ENCODE measurements at regions not wholly inside any gene's neighbourhood (a gene's known extent, or its start where the extent isn't known, plus 50 kb on each side); places are given as distances from the start of the nearest gene placed in this dataset.

GRCh38 chrX:5536261-5536660, 692.4 kb downstream of the NLGN4X start:
- Histone ChIP-seq H3K4me1 (ENCODE audit: control insufficient read depth, insufficient read depth, low read depth, low read length) (no peaks in the 10 kb centered on the region), H3K27me3 (ENCODE audit: control insufficient read depth in 1 of 2, insufficient read depth in 1 of 2, low read length in 2 of 2) (no peaks in the 10 kb centered on the region), H3K4ac (ENCODE audit: low read depth in 1 of 2, low read length in 2 of 2) (no peak overlapping the region), H3K9me3 (ENCODE audit: control insufficient read depth, low read length) (peaks cover 11% of the 10 kb centered on the region), H3K4me2 (ENCODE audit: low read length, poor library complexity, severe bottlenecking) (no peak overlapping the region), H2BK120ac (ENCODE audit: low read depth, low read length) (no peak overlapping the region), H2BK15ac (ENCODE audit: low read depth, poor library complexity, severe bottlenecking) (no peak overlapping the region), H2BK12ac (ENCODE audit: low read length in 2 of 2) (no peak overlapping the region), H3K23ac (ENCODE audit: low read length in 2 of 2) (no peak overlapping the region), H3K14ac (ENCODE audit: low read length in 2 of 2) (no peak overlapping the region), H4K91ac (ENCODE audit: low read length) (no peak overlapping the region), H2BK5ac (ENCODE audit: low read depth, low read length, poor library complexity, severe bottlenecking) (no peak overlapping the region), H3K4me3 (ENCODE audit: insufficient read depth in 1 of 2, low read depth in 1 of 2, low read length in 2 of 2) (no peak overlapping the region), H4K8ac (ENCODE audit: low read length) (no peak overlapping the region), H3K9ac (ENCODE audit: low read length) (no peak overlapping the region), H3K27ac (ENCODE audit: low read length, poor library complexity, severe bottlenecking) (no peak overlapping the region), H3K36me3 (ENCODE audit: control insufficient read depth in 1 of 2, insufficient read depth in 2 of 2, low read depth in 1 of 2, low read length in 2 of 2) (no peaks in the 10 kb centered on the region), H3K18ac (ENCODE audit: low read depth in 1 of 2, low read length in 2 of 2) (no peak overlapping the region), H2AFZ (ENCODE audit: low read depth, low read length) (no peak overlapping the region), H3K79me1 (replicated peaks; ENCODE audit: low read length, poor library complexity, severe bottlenecking) (no peaks in the 10 kb centered on the region), H2AK5ac (ENCODE audit: low read length, severe bottlenecking) (no peak overlapping the region)
- DNase-seq, result no peak
- WGBS, result no CpG with 5 or more reads among the region's 3 CpGs

- H3K18ac ChIP-seq (ENCODE audit: low read depth in 1 of 2, low read length in 2 of 2), result no peak overlapping the region
- H3K4me3 ChIP-seq (ENCODE audit: insufficient read depth in 1 of 2, low read depth in 1 of 2, low read length in 2 of 2), result no peak overlapping the region
- H2BK5ac ChIP-seq (ENCODE audit: low read depth, low read length, poor library complexity, severe bottlenecking), result no peak overlapping the region
- H2BK12ac ChIP-seq (ENCODE audit: low read length in 2 of 2), result no peak overlapping the region
- H2BK15ac ChIP-seq (ENCODE audit: low read depth, poor library complexity, severe bottlenecking), result no peak overlapping the region
- no peaks in the 10 kb centered on the region for H3K4me1 ChIP-seq (ENCODE audit: control insufficient read depth, insufficient read depth, low read depth, low read length)
- no peaks in the 10 kb centered on the region for H3K36me3 ChIP-seq (ENCODE audit: control insufficient read depth in 1 of 2, insufficient read depth in 2 of 2, low read depth in 1 of 2, low read length in 2 of 2)
- H3K23ac ChIP-seq (ENCODE audit: low read length in 2 of 2), result no peak overlapping the region
- H3K4ac ChIP-seq (ENCODE audit: low read depth in 1 of 2, low read length in 2 of 2), result no peak overlapping the region
- DNase-seq, result no peak
- no peak overlapping the region for H4K8ac ChIP-seq (ENCODE audit: low read length)
- H4K91ac ChIP-seq (ENCODE audit: low read length), result no peak overlapping the region
- H2BK120ac ChIP-seq (ENCODE audit: low read depth, low read length), result no peak overlapping the region
- no peak overlapping the region for H3K9ac ChIP-seq (ENCODE audit: low read length)
- no peak overlapping the region for H3K14ac ChIP-seq (ENCODE audit: low read length in 2 of 2)
- H3K9me3 ChIP-seq (ENCODE audit: control insufficient read depth, low read length), result peaks cover 10% of the 10 kb centered on the region
- no peak overlapping the region for H2AK5ac ChIP-seq (ENCODE audit: low read length, severe bottlenecking)
- H3K79me1 ChIP-seq (replicated peaks; ENCODE audit: low read length, poor library complexity, severe bottlenecking), result no peaks in the 10 kb centered on the region
- WGBS, result 83% methylated on average over 3 of the region's 5 CpGs
- H3K27ac ChIP-seq (ENCODE audit: low read length, poor library complexity, severe bottlenecking), result no peak overlapping the region
- H3K27me3 ChIP-seq (ENCODE audit: control insufficient read depth in 1 of 2, insufficient read depth in 1 of 2, low read length in 2 of 2), result no peaks in the 10 kb centered on the region
- H3K4me2 ChIP-seq (ENCODE audit: low read length, poor library complexity, severe bottlenecking), result no peak overlapping the region
- H2AFZ ChIP-seq (ENCODE audit: low read depth, low read length), result no peak overlapping the region
Measured at GRCh38 chrX:5528057-5528456, 700.6 kb downstream of the NLGN4X start.

- Histone ChIP-seq H3K23ac (ENCODE audit: low read length in 2 of 2) (no peak overlapping the region), H3K14ac (ENCODE audit: low read length in 2 of 2) (no peak overlapping the region), H2AFZ (ENCODE audit: low read depth, low read length) (no peak overlapping the region), H3K36me3 (ENCODE audit: control insufficient read depth in 1 of 2, insufficient read depth in 2 of 2, low read depth in 1 of 2, low read length in 2 of 2) (no peaks in the 10 kb centered on the region), H3K27me3 (ENCODE audit: control insufficient read depth in 1 of 2, insufficient read depth in 1 of 2, low read length in 2 of 2) (no peaks in the 10 kb centered on the region), H3K4ac (ENCODE audit: low read depth in 1 of 2, low read length in 2 of 2) (no peak overlapping the region), H2BK15ac (ENCODE audit: low read depth, poor library complexity, severe bottlenecking) (no peak overlapping the region), H4K8ac (ENCODE audit: low read length) (no peak overlapping the region), H3K4me3 (ENCODE audit: insufficient read depth in 1 of 2, low read depth in 1 of 2, low read length in 2 of 2) (no peak overlapping the region), H2BK5ac (ENCODE audit: low read depth, low read length, poor library complexity, severe bottlenecking) (no peak overlapping the region), H3K9me3 (ENCODE audit: control insufficient read depth, low read length) (peaks cover 13% of the 10 kb centered on the region), H3K9ac (ENCODE audit: low read length) (no peak overlapping the region), H3K4me2 (ENCODE audit: low read length, poor library complexity, severe bottlenecking) (no peak overlapping the region), H2AK5ac (ENCODE audit: low read length, severe bottlenecking) (no peak overlapping the region), H3K18ac (ENCODE audit: low read depth in 1 of 2, low read length in 2 of 2) (no peak overlapping the region), H4K91ac (ENCODE audit: low read length) (no peak overlapping the region), H3K4me1 (ENCODE audit: control insufficient read depth, insufficient read depth, low read depth, low read length) (no peaks in the 10 kb centered on the region), H2BK120ac (ENCODE audit: low read depth, low read length) (no peak overlapping the region), H3K79me1 (replicated peaks; ENCODE audit: low read length, poor library complexity, severe bottlenecking) (no peaks in the 10 kb centered on the region), H2BK12ac (ENCODE audit: low read length in 2 of 2) (no peak overlapping the region), H3K27ac (ENCODE audit: low read length, poor library complexity, severe bottlenecking) (no peak overlapping the region)
- no peak for DNase-seq
- WGBS, result 50% methylated on average over 1 of the region's 2 CpGs
Measured at GRCh38 chrX:5526191-5526590, 702.5 kb downstream of the NLGN4X start.

- Histone ChIP-seq H2BK15ac (ENCODE audit: low read depth, poor library complexity, severe bottlenecking) (no peak overlapping the region), H2BK5ac (ENCODE audit: low read depth, low read length, poor library complexity, severe bottlenecking) (no peak overlapping the region), H3K18ac (ENCODE audit: low read depth in 1 of 2, low read length in 2 of 2) (no peak overlapping the region), H2AFZ (ENCODE audit: low read depth, low read length) (no peak overlapping the region), H3K14ac (ENCODE audit: low read length in 2 of 2) (no peak overlapping the region), H3K4me3 (ENCODE audit: insufficient read depth in 1 of 2, low read depth in 1 of 2, low read length in 2 of 2) (no peak overlapping the region), H3K36me3 (ENCODE audit: control insufficient read depth in 1 of 2, insufficient read depth in 2 of 2, low read depth in 1 of 2, low read length in 2 of 2) (no peaks in the 10 kb centered on the region), H3K4ac (ENCODE audit: low read depth in 1 of 2, low read length in 2 of 2) (no peak overlapping the region), H3K27me3 (ENCODE audit: control insufficient read depth in 1 of 2, insufficient read depth in 1 of 2, low read length in 2 of 2) (no peaks in the 10 kb centered on the region), H3K4me2 (ENCODE audit: low read length, poor library complexity, severe bottlenecking) (no peak overlapping the region), H2AK5ac (ENCODE audit: low read length, severe bottlenecking) (no peak overlapping the region), H3K9ac (ENCODE audit: low read length) (no peak overlapping the region), H3K23ac (ENCODE audit: low read length in 2 of 2) (no peak overlapping the region), H3K4me1 (ENCODE audit: control insufficient read depth, insufficient read depth, low read depth, low read length) (no peaks in the 10 kb centered on the region), H4K91ac (ENCODE audit: low read length) (no peak overlapping the region), H3K9me3 (ENCODE audit: control insufficient read depth, low read length) (peaks cover 8% of the 10 kb centered on the region), H3K79me1 (replicated peaks; ENCODE audit: low read length, poor library complexity, severe bottlenecking) (no peaks in the 10 kb centered on the region), H4K8ac (ENCODE audit: low read length) (no peak overlapping the region), H3K27ac (ENCODE audit: low read length, poor library complexity, severe bottlenecking) (no peak overlapping the region), H2BK120ac (ENCODE audit: low read depth, low read length) (no peak overlapping the region), H2BK12ac (ENCODE audit: low read length in 2 of 2) (no peak overlapping the region)
- DNase-seq, result no peak
- 77% methylated on average over 3 of the region's 8 CpGs for WGBS
Measured at GRCh38 chrX:5490786-5491563, 737.7 kb downstream of the NLGN4X start.

Data from mesenchymal stem cell (in vitro differentiated cells and primary cell).